ENCODE measurements at regions not wholly inside any gene's neighbourhood (a gene's known extent, or its start where the extent isn't known, plus 50 kb on each side); places are given as distances from the start of the nearest gene placed in this dataset.

DNA sequence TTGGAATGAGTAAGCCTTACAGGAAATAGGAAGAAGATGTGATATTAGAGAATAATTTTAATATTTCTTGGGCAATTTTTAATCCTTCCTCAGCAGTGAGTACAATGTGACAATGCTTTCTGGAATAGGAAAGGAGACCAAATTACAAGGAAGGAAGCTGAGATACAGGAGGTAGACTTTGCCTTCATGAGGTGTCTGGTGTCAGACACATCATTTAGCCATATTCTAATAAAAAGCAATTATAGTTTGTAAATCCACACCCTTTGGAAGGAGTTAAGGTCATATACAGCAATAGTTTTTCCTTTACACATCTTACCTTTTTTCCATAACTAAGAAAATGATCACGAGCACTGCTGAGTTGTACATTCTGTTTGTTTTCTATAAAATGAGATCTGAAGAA is 390.4 kb downstream of the SH3GL2 start:
- H3K36me3 Mint-ChIP-seq = no peaks in the 10 kb centered on the region
- CTCF ChIA-PET = no interaction called here
- peaks cover under 1% of the 10 kb centered on the region for H3K9me3 Mint-ChIP-seq

GRCh38 chr9:17970277-17970676 is 391.4 kb downstream of the SH3GL2 start:
- no peak for DNase-seq (ENCODE audit: low spot score)
- POLR2A ChIA-PET = no interaction called here
- H3K4me1 Mint-ChIP-seq = no peaks in the 10 kb centered on the region
- no peaks in the 10 kb centered on the region for H3K27me3 Mint-ChIP-seq (ENCODE audit: low read depth)
- no peak overlapping the region for H3K4me3 Mint-ChIP-seq
- H3K27ac Mint-ChIP-seq = no peak overlapping the region
- CTCF ChIA-PET = no interaction called here
- H3K9me3 Mint-ChIP-seq = peaks cover 11% of the 10 kb centered on the region
- no peaks in the 10 kb centered on the region for H3K36me3 Mint-ChIP-seq
- ATAC-seq = no peak
- TF ChIP-seq ATF3 (CRISPR knock-in tag; conservative IDR thresholded peaks at IDR 0.05) (no peak), JAZF1 (CRISPR knock-in tag; IDR thresholded peaks at IDR 0.05) (no peak), ZNF396 (CRISPR knock-in tag; IDR thresholded peaks at IDR 0.05; ENCODE audit: borderline replicate concordance) (no peak), TCF7 (CRISPR knock-in tag; IDR thresholded peaks at IDR 0.05; ENCODE audit: low read depth) (no peak), ATF6 (CRISPR knock-in tag; IDR thresholded peaks at IDR 0.05) (no peak), NFYB (CRISPR knock-in tag; conservative IDR thresholded peaks at IDR 0.05; ENCODE audit: low read depth) (no peak), EMX1 (CRISPR knock-in tag; IDR thresholded peaks at IDR 0.05) (no peak)
- TF ChIP-seq, protein P1, sequence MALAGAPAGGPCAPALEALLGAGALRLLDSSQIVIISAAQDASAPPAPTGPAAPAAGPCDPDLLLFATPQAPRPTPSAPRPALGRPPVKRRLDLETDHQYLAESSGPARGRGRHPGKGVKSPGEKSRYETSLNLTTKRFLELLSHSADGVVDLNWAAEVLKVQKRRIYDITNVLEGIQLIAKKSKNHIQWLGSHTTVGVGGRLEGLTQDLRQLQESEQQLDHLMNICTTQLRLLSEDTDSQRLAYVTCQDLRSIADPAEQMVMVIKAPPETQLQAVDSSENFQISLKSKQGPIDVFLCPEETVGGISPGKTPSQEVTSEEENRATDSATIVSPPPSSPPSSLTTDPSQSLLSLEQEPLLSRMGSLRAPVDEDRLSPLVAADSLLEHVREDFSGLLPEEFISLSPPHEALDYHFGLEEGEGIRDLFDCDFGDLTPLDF (CRISPR knock-in tag; IDR thresholded peaks at IDR 0.05) = no peak
- TF ChIP-seq, protein P2, sequence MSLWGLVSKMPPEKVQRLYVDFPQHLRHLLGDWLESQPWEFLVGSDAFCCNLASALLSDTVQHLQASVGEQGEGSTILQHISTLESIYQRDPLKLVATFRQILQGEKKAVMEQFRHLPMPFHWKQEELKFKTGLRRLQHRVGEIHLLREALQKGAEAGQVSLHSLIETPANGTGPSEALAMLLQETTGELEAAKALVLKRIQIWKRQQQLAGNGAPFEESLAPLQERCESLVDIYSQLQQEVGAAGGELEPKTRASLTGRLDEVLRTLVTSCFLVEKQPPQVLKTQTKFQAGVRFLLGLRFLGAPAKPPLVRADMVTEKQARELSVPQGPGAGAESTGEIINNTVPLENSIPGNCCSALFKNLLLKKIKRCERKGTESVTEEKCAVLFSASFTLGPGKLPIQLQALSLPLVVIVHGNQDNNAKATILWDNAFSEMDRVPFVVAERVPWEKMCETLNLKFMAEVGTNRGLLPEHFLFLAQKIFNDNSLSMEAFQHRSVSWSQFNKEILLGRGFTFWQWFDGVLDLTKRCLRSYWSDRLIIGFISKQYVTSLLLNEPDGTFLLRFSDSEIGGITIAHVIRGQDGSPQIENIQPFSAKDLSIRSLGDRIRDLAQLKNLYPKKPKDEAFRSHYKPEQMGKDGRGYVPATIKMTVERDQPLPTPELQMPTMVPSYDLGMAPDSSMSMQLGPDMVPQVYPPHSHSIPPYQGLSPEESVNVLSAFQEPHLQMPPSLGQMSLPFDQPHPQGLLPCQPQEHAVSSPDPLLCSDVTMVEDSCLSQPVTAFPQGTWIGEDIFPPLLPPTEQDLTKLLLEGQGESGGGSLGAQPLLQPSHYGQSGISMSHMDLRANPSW (CRISPR knock-in tag; conservative IDR thresholded peaks at IDR 0.05; ENCODE audit: low read depth) = no peak

More for the DNA sequence above, 390.4 kb downstream of the SH3GL2 start:
- H3K4me1 Mint-ChIP-seq = no peaks in the 10 kb centered on the region
- no peak for DNase-seq (ENCODE audit: low spot score)
- H3K27me3 Mint-ChIP-seq (ENCODE audit: low read depth) = no peaks in the 10 kb centered on the region
- ATAC-seq = no peak
- H3K27ac Mint-ChIP-seq = no peak overlapping the region
- no peak for TF ChIP-seq CREM (CRISPR knock-in tag; IDR thresholded peaks at IDR 0.05)
- no peak for TF ChIP-seq IRF2 (CRISPR knock-in tag; IDR thresholded peaks at IDR 0.05; ENCODE audit: borderline replicate concordance, low read depth)
- no peak for TF ChIP-seq ATF1 (CRISPR knock-in tag; IDR thresholded peaks at IDR 0.05)
- TF ChIP-seq MYBL2 (CRISPR knock-in tag; IDR thresholded peaks at IDR 0.05) = no peak
- no peak for TF ChIP-seq IRF1 (CRISPR knock-in tag; IDR thresholded peaks at IDR 0.05)
- TF ChIP-seq ZNF396 (CRISPR knock-in tag; IDR thresholded peaks at IDR 0.05; ENCODE audit: borderline replicate concordance) = no peak
- TF ChIP-seq ZNF138 (CRISPR knock-in tag; conservative IDR thresholded peaks at IDR 0.05) = no peak
- no peak for TF ChIP-seq TP53 (CRISPR knock-in tag; IDR thresholded peaks at IDR 0.05)
- TF ChIP-seq NR3C1 (CRISPR knock-in tag; conservative IDR thresholded peaks at IDR 0.05; ENCODE audit: low read depth) = no peak
- TF ChIP-seq SMAD3 (CRISPR knock-in tag; IDR thresholded peaks at IDR 0.05; ENCODE audit: borderline replicate concordance) = no peak
- no peak for TF ChIP-seq NFYB (CRISPR knock-in tag; conservative IDR thresholded peaks at IDR 0.05; ENCODE audit: low read depth)
- TF ChIP-seq FOXK1 (CRISPR knock-in tag; IDR thresholded peaks at IDR 0.05) = no peak
- no peak for TF ChIP-seq ZNF219 (CRISPR knock-in tag; IDR thresholded peaks at IDR 0.05; ENCODE audit: borderline replicate concordance)
- no peak for TF ChIP-seq CREB1 (CRISPR knock-in tag; IDR thresholded peaks at IDR 0.05)
- TF ChIP-seq ATF6 (CRISPR knock-in tag; IDR thresholded peaks at IDR 0.05) = no peak
- TF ChIP-seq, protein P3, sequence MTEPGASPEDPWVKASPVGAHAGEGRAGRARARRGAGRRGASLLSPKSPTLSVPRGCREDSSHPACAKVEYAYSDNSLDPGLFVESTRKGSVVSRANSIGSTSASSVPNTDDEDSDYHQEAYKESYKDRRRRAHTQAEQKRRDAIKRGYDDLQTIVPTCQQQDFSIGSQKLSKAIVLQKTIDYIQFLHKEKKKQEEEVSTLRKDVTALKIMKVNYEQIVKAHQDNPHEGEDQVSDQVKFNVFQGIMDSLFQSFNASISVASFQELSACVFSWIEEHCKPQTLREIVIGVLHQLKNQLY (CRISPR knock-in tag; IDR thresholded peaks at IDR 0.05) = no peak
- TF ChIP-seq ZNF423 (CRISPR knock-in tag; IDR thresholded peaks at IDR 0.05) = no peak
- TF ChIP-seq TCF7 (CRISPR knock-in tag; IDR thresholded peaks at IDR 0.05; ENCODE audit: low read depth) = no peak
- no peak for TF ChIP-seq CTCF (IDR thresholded peaks at IDR 0.05)
- no peak for TF ChIP-seq PRRX2 (CRISPR knock-in tag; IDR thresholded peaks at IDR 0.05)
- POLR2A ChIA-PET = no interaction called here
- no peak overlapping the region for H3K4me3 Mint-ChIP-seq

All from WTC11 (cell line).